ENCODE measurements at regions not wholly inside any gene's neighbourhood (a gene's known extent, or its start where the extent isn't known, plus 50 kb on each side); places are given as distances from the start of the nearest gene placed in this dataset.
"Not testable (repeated sequence)": the region's sequence is repeated elsewhere in the genome, so short reads cannot be mapped to it uniquely, and the experiment has no call there.

- no peaks in the 10 kb centered on the region for H3K9me3 ChIP-seq
- TF ChIP-seq POLR2AphosphoS5 (IDR thresholded peaks at IDR 0.05) (no peak), CTCF (IDR thresholded peaks at IDR 0.05 in 8 of 11, conservative IDR thresholded peaks at IDR 0.05 in 3 of 11) (no peak), POLR2A (IDR thresholded peaks at IDR 0.05) (no peak)
- 71 to 89% (median 75%) methylated on average over 2 of the region's 2 CpGs for WGBS, 5 donors
- H3K4me1 ChIP-seq, result no peaks in the 10 kb centered on the region
- H3K36me3 ChIP-seq, result no peaks in the 10 kb centered on the region
- no peak overlapping the region for H3K27ac ChIP-seq
- DNase-seq, result no peak
- no peak overlapping the region for H3K4me3 ChIP-seq
- intact Hi-C loops (cut with DNase I; ENCODE audit: low total_unique reads), result no loop called here
- H3K27me3 ChIP-seq (replicated peaks in 1 of 7), result no peaks in the 10 kb centered on the region
Measured at GRCh38 chr1:74969566-74970135, 164.5 kb upstream of the LHX8 start.

- no peak overlapping the region for H3K27ac ChIP-seq
- H3K27me3 ChIP-seq (replicated peaks in 1 of 7), result no peaks in the 10 kb centered on the region
- no peaks in the 10 kb centered on the region for H3K36me3 ChIP-seq
- no peaks in the 10 kb centered on the region for H3K4me1 ChIP-seq
- WGBS, 5 donors, result 26 to 41% (median 31%) methylated on average over 2 of the region's 2 CpGs
- intact Hi-C loops (cut with DNase I; ENCODE audit: low total_unique reads), result no loop called here
- no peak for TF ChIP-seq CTCF (IDR thresholded peaks at IDR 0.05 in 8 of 11, conservative IDR thresholded peaks at IDR 0.05 in 3 of 11)
- no peak for TF ChIP-seq POLR2AphosphoS5 (IDR thresholded peaks at IDR 0.05)
- TF ChIP-seq POLR2A (IDR thresholded peaks at IDR 0.05), result no peak
- DNase-seq, result no peak
- no peak overlapping the region for H3K4me3 ChIP-seq
- H3K9me3 ChIP-seq, result no peaks in the 10 kb centered on the region
Measured at GRCh38 chr1:74971982-74972381, 162.2 kb upstream of the LHX8 start.

- intact Hi-C loops (cut with DNase I; ENCODE audit: low total_unique reads), result no loop called here
- TF ChIP-seq CTCF (IDR thresholded peaks at IDR 0.05 in 8 of 11, conservative IDR thresholded peaks at IDR 0.05 in 3 of 11) (no peak), POLR2AphosphoS5 (IDR thresholded peaks at IDR 0.05) (no peak), POLR2A (IDR thresholded peaks at IDR 0.05) (no peak)
Measured at GRCh38 chr1:74976491-74976890, 157.7 kb upstream of the LHX8 start.

GRCh38 chr1:74992448-74992847 lies 141.7 kb upstream of the LHX8 start:
- H3K4me3 ChIP-seq; H3K27ac ChIP-seq; DNase-seq; H3K4me1 ChIP-seq; H3K9me3 ChIP-seq; H3K36me3 ChIP-seq; intact Hi-C loops (cut with DNase I; ENCODE audit: low total_unique reads); H3K27me3 ChIP-seq (replicated peaks in 1 of 7): not testable (repeated sequence)
- 88 to 98% (median 95%) methylated on average over 1 of the region's 1 CpG for WGBS, 5 donors

More at GRCh38 chr1:74976491-74976890, 157.7 kb upstream of the LHX8 start:
- no peak for DNase-seq
- H3K4me3 ChIP-seq, result no peak overlapping the region
- H3K4me1 ChIP-seq, result no peaks in the 10 kb centered on the region
- no peaks in the 10 kb centered on the region for H3K27me3 ChIP-seq (replicated peaks in 1 of 7)
- no peaks in the 10 kb centered on the region for H3K9me3 ChIP-seq
- no peaks in the 10 kb centered on the region for H3K36me3 ChIP-seq
- H3K27ac ChIP-seq, result no peak overlapping the region

GRCh38 chr1:74995821-74996220 lies 138.4 kb upstream of the LHX8 start:
- intact Hi-C loops (cut with DNase I; ENCODE audit: low total_unique reads), result no loop called here
- WGBS, 5 donors, result 77 to 98% (median 87%) methylated on average over 1 of the region's 1 CpG
- Histone ChIP-seq H3K9me3 (no peaks in the 10 kb centered on the region), H3K4me1 (no peaks in the 10 kb centered on the region), H3K4me3 (no peak overlapping the region), H3K36me3 (no peaks in the 10 kb centered on the region), H3K27ac (no peak overlapping the region), H3K27me3 (replicated peaks in 1 of 7) (no peaks in the 10 kb centered on the region)
- DNase-seq, result no peak
- TF ChIP-seq POLR2A (IDR thresholded peaks at IDR 0.05), result no peak
- TF ChIP-seq CTCF (IDR thresholded peaks at IDR 0.05 in 8 of 11, conservative IDR thresholded peaks at IDR 0.05 in 3 of 11), result no peak
- TF ChIP-seq POLR2AphosphoS5 (IDR thresholded peaks at IDR 0.05), result no peak

Measured in spleen (tissue), 11 donors.